Neural cell (in vitro differentiated cells): ENCODE measurements at regions not wholly inside any gene's neighbourhood (a gene's known extent, or its start where the extent isn't known, plus 50 kb on each side); places are given as distances from the start of the nearest gene placed in this dataset.

Source experiments
- EZH2 ChIP-seq: fragments of 200-600, 300-800 bp; shearing (Covaris generic), sonication (generic); IDR thresholded peaks from 2 replicates; pipeline ENCODE4 v1.6.1; 2014; ENCODE audit warnings: antibody characterized with exemption, low read length, borderline replicate concordance, mild to moderate bottlenecking; ENCODE audit not compliant: insufficient read depth, poor library complexity, severe bottlenecking
- POLR2AphosphoS5 ChIP-seq: IDR thresholded peaks from 2 replicates; pipeline ENCODE4 v1.6.1; 2012
- RAD21 ChIP-seq: fragments of 450-650 bp; conservative IDR thresholded peaks from 2 replicates; pipeline ENCODE4 v1.6.1; 2014; ENCODE audit warnings: antibody characterized with exemption, mild to moderate bottlenecking, moderate library complexity
- TF ChIP-seq, protein P1 (sequence below): fragments of 450-650 bp; IDR thresholded peaks from 2 replicates; pipeline ENCODE4 v1.5.1; 2014; ENCODE audit warnings: antibody characterized with exemption, mild to moderate bottlenecking, moderate library complexity; ENCODE audit not compliant: poor library complexity, severe bottlenecking

DNA sequence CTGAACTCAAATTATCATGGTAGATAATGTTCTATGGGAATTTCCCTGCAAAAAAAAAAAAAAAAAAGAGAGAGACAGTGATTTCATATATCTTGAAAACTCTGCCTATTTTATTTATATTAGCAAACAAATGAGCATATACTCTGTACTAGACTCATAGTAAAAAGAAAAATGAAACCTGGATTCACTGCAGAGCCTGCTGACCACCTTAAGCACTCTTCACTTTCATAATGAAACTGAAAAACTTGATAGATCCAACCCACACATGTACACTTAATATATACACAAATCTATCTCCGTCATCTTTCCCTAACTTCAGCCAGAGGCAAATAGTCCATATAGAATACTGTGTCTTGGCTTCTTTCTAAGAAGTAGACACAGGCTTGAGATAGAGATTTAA is 226.1 kb upstream of the KCNIP4 start:
- TF ChIP-seq, protein P1, sequence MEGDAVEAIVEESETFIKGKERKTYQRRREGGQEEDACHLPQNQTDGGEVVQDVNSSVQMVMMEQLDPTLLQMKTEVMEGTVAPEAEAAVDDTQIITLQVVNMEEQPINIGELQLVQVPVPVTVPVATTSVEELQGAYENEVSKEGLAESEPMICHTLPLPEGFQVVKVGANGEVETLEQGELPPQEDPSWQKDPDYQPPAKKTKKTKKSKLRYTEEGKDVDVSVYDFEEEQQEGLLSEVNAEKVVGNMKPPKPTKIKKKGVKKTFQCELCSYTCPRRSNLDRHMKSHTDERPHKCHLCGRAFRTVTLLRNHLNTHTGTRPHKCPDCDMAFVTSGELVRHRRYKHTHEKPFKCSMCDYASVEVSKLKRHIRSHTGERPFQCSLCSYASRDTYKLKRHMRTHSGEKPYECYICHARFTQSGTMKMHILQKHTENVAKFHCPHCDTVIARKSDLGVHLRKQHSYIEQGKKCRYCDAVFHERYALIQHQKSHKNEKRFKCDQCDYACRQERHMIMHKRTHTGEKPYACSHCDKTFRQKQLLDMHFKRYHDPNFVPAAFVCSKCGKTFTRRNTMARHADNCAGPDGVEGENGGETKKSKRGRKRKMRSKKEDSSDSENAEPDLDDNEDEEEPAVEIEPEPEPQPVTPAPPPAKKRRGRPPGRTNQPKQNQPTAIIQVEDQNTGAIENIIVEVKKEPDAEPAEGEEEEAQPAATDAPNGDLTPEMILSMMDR = no peak
- TF ChIP-seq POLR2AphosphoS5 (no peak), EZH2 (no peak), RAD21 (no peak)
